HL-60 (cell line): ENCODE measurements at regions not wholly inside any gene's neighbourhood (a gene's known extent, or its start where the extent isn't known, plus 50 kb on each side); places are given as distances from the start of the nearest gene placed in this dataset. TPM values are rescaled to one million over a fixed set of nuclear protein-coding genes. Genes with fewer than 3 reads are reported as not detected.

Experiments used
- DNase-seq, 2 experiments: peaks; one replicate each; pipeline ENCODE4 v3.0.0-alpha.2; 2010 to 2020; ENCODE audit warnings: low read depth in 1 of 2, low spot score in 1 of 2
- H3K27ac ChIP-seq: fragments of 250-450 bp; sonication (Bioruptor Pico); replicated peaks from 2 replicates; pipeline ENCODE4 v1.5.1; 2020; ENCODE audit warnings: mild to moderate bottlenecking, moderate library complexity
- H3K27me3 ChIP-seq: fragments of 250-450 bp; sonication (Bioruptor Pico); 2 replicates; pipeline ENCODE4 v1.5.1; 2021; ENCODE audit warnings: mild to moderate bottlenecking, moderate library complexity; ENCODE audit not compliant: insufficient read depth, poor library complexity, severe bottlenecking
- H3K4me3 ChIP-seq: replicated peaks from 2 replicates; pipeline ENCODE4 v1.5.1; 2011; ENCODE audit warnings: mild to moderate bottlenecking, control low read depth, low read length; ENCODE audit not compliant: insufficient read depth
- GABPA ChIP-seq: IDR thresholded peaks from 2 replicates; pipeline ENCODE4 v1.6.1; 2012; ENCODE audit warnings: low read depth
- POLR2AphosphoS5 ChIP-seq: IDR thresholded peaks from 2 replicates; pipeline ENCODE4 v1.6.1; 2012; ENCODE audit warnings: low read depth
- SPI1 ChIP-seq: IDR thresholded peaks from 2 replicates; pipeline ENCODE4 v1.6.1; 2012; ENCODE audit warnings: low read depth, mild to moderate bottlenecking, borderline replicate concordance
- microRNA-seq: library from miRNA; unstranded; fragments of <30 nt; microRNA quantifications from one replicate; pipeline ENCODE4, GENCODE V29; 2018
- TF ChIP-seq, protein P1 (sequence below): IDR thresholded peaks from 2 replicates; pipeline ENCODE4 v1.6.1; 2012; ENCODE audit warnings: low read depth; ENCODE audit not compliant: insufficient replicate concordance
- TF ChIP-seq, protein P2 (sequence below): IDR thresholded peaks from one replicate; pipeline ENCODE4 v1.5.1; 2011; ENCODE audit warnings: low read length, control low read depth, inconsistent platforms; ENCODE audit not compliant: insufficient read depth

DNA sequence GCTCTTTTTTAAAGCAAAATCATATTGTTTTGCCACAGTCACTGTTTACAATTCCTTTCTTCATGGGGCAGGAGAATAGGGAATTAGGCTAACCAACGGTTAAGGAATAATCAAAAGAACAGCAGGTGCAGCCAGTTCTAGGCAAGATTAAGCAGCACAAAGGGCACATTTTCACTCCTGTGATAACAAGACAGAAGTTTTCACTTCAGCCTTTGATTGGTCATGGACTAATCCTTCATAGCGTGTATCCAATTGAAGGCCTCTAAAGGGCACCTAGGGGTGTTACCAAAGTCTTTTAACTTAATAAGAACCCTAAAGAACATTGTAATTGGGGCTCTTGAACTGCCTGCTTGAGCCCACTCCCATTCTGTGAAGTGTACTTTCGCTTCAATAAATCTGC lies 206.9 kb upstream of the AMIGO2 start:
- Histone ChIP-seq H3K27me3 (no peaks in the 10 kb centered on the region), H3K27ac (no peak overlapping the region), H3K4me3 (no peak overlapping the region)
- DNase-seq, result no peak
- TF ChIP-seq, protein P1, sequence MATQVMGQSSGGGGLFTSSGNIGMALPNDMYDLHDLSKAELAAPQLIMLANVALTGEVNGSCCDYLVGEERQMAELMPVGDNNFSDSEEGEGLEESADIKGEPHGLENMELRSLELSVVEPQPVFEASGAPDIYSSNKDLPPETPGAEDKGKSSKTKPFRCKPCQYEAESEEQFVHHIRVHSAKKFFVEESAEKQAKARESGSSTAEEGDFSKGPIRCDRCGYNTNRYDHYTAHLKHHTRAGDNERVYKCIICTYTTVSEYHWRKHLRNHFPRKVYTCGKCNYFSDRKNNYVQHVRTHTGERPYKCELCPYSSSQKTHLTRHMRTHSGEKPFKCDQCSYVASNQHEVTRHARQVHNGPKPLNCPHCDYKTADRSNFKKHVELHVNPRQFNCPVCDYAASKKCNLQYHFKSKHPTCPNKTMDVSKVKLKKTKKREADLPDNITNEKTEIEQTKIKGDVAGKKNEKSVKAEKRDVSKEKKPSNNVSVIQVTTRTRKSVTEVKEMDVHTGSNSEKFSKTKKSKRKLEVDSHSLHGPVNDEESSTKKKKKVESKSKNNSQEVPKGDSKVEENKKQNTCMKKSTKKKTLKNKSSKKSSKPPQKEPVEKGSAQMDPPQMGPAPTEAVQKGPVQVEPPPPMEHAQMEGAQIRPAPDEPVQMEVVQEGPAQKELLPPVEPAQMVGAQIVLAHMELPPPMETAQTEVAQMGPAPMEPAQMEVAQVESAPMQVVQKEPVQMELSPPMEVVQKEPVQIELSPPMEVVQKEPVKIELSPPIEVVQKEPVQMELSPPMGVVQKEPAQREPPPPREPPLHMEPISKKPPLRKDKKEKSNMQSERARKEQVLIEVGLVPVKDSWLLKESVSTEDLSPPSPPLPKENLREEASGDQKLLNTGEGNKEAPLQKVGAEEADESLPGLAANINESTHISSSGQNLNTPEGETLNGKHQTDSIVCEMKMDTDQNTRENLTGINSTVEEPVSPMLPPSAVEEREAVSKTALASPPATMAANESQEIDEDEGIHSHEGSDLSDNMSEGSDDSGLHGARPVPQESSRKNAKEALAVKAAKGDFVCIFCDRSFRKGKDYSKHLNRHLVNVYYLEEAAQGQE, result no peak
- TF ChIP-seq, protein P2, sequence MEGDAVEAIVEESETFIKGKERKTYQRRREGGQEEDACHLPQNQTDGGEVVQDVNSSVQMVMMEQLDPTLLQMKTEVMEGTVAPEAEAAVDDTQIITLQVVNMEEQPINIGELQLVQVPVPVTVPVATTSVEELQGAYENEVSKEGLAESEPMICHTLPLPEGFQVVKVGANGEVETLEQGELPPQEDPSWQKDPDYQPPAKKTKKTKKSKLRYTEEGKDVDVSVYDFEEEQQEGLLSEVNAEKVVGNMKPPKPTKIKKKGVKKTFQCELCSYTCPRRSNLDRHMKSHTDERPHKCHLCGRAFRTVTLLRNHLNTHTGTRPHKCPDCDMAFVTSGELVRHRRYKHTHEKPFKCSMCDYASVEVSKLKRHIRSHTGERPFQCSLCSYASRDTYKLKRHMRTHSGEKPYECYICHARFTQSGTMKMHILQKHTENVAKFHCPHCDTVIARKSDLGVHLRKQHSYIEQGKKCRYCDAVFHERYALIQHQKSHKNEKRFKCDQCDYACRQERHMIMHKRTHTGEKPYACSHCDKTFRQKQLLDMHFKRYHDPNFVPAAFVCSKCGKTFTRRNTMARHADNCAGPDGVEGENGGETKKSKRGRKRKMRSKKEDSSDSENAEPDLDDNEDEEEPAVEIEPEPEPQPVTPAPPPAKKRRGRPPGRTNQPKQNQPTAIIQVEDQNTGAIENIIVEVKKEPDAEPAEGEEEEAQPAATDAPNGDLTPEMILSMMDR, result no peak
- no peak for TF ChIP-seq GABPA
- no peak for TF ChIP-seq SPI1
- no peak for TF ChIP-seq POLR2AphosphoS5

Small RNAs in the stretch of these regions (microRNA-seq; reads per million reads assigned to microRNA genes)
- not detected for gene MIR4494
